Fibroblast of skin of left biceps (primary cell): ENCODE measurements at regions not wholly inside any gene's neighbourhood (a gene's known extent, or its start where the extent isn't known, plus 50 kb on each side); places are given as distances from the start of the nearest gene placed in this dataset.
"Not testable (repeated sequence)": the region's sequence is repeated elsewhere in the genome, so short reads cannot be mapped to it uniquely, and the experiment has no call there.

Source experiments
- DNase-seq, 2 experiments: peaks; one replicate each; pipeline ENCODE4 v3.0.0-alpha.2; 2013; ENCODE audit warnings: low read depth in 2 of 2

- DNase-seq = no peak
Measured at GRCh38 chr11:92425127-92425526, 200.5 kb downstream of the FAT3 start.

- DNase-seq = no peak
Measured at GRCh38 chr11:92432515-92432914, 207.9 kb downstream of the FAT3 start.

- no peak for DNase-seq
Measured at GRCh38 chr11:92436034-92436920, 211.7 kb downstream of the FAT3 start.

- no peak for DNase-seq
Measured at GRCh38 chr11:92439133-92439532, 214.5 kb downstream of the FAT3 start.

- no peak for DNase-seq
Measured at GRCh38 chr11:92440701-92441442, 216.3 kb downstream of the FAT3 start.

GRCh38 chr11:92441443-92441726 is 216.8 kb downstream of the FAT3 start:
- no peak for DNase-seq

- no peak for DNase-seq
Measured at GRCh38 chr11:92443199-92443598, 218.6 kb downstream of the FAT3 start.

GRCh38 chr11:92447586-92447985 is 223.0 kb downstream of the FAT3 start:
- DNase-seq = no peak

GRCh38 chr11:92449222-92449621 is 224.6 kb downstream of the FAT3 start:
- DNase-seq = no peak

- DNase-seq = no peak
Measured at GRCh38 chr11:92449780-92450179, 225.2 kb downstream of the FAT3 start.

- no peak for DNase-seq
Measured at GRCh38 chr11:92451063-92451462, 226.4 kb downstream of the FAT3 start.

GRCh38 chr11:92453055-92453454 is 228.4 kb downstream of the FAT3 start:
- DNase-seq = no peak

- DNase-seq = no peak
Measured at GRCh38 chr11:92455210-92455790, 230.7 kb downstream of the FAT3 start.

- no peak for DNase-seq
Measured at GRCh38 chr11:92457250-92457649, 232.6 kb downstream of the FAT3 start.

GRCh38 chr11:92458486-92458885 is 233.9 kb downstream of the FAT3 start:
- DNase-seq = no peak

GRCh38 chr11:92460213-92460612 is 235.6 kb downstream of the FAT3 start:
- no peak for DNase-seq

- no peak for DNase-seq
Measured at GRCh38 chr11:92461447-92461846, 236.8 kb downstream of the FAT3 start.

- DNase-seq = no peak
Measured at GRCh38 chr11:92462821-92463220, 238.2 kb downstream of the FAT3 start.

GRCh38 chr11:92464822-92465221 is 240.2 kb downstream of the FAT3 start:
- DNase-seq = no peak

GRCh38 chr11:92465410-92465809 is 240.8 kb downstream of the FAT3 start:
- not testable (repeated sequence) for DNase-seq

GRCh38 chr11:92473736-92474135 is 249.1 kb downstream of the FAT3 start:
- DNase-seq = no peak

GRCh38 chr11:92475316-92475715 is 250.7 kb downstream of the FAT3 start:
- DNase-seq = no peak

GRCh38 chr11:92475819-92476218 is 251.2 kb downstream of the FAT3 start:
- DNase-seq = no peak
